CD14-positive monocyte (primary cell): ENCODE measurements at regions not wholly inside any gene's neighbourhood (a gene's known extent, or its start where the extent isn't known, plus 50 kb on each side); places are given as distances from the start of the nearest gene placed in this dataset.

Experiments
- DNase-seq, 3 donors: peaks; one replicate each; pipeline ENCODE4 v3.0.0-alpha.2; 2011 to 2022
- H2AFZ ChIP-seq: 2 replicates; pipeline ENCODE4 v1.6.0; 2012; ENCODE audit warnings: mild to moderate bottlenecking, low read depth, low read length, inconsistent platforms; ENCODE audit not compliant: insufficient read depth, poor library complexity, severe bottlenecking
- H3K27ac ChIP-seq, 2 donors: 1 replicate in 1 of 2; 2 replicates in 1 of 2; pipeline ENCODE4 v1.5.1; 2012 to 2013; ENCODE audit warnings: low read length in 2 of 2, control low read depth in 1 of 2, inconsistent platforms in 1 of 2, low read depth in 1 of 2, mild to moderate bottlenecking in 1 of 2
- H3K27me3 ChIP-seq, 2 donors: one replicate each; pipeline versions ENCODE4 v1.6.0 to v1.6.1; 2011 to 2013; ENCODE audit warnings: low read length in 2 of 2; ENCODE audit not compliant: control insufficient read depth in 2 of 2, insufficient read depth in 2 of 2
- H3K36me3 ChIP-seq, 2 donors: replicated peaks in 1 of 2; 1 replicate in 1 of 2; 2 replicates in 1 of 2; pipeline versions ENCODE4 v1.5.1 to v1.6.1; 2012 to 2013; ENCODE audit warnings: low read length in 2 of 2, control low read depth in 1 of 2, inconsistent platforms in 1 of 2, mild to moderate bottlenecking in 1 of 2; ENCODE audit not compliant: insufficient read depth in 2 of 2, control insufficient read depth in 1 of 2
- H3K4me1 ChIP-seq, 2 donors: 1 replicate in 1 of 2; 2 replicates in 1 of 2; pipeline versions ENCODE4 v1.5.1 to v1.6.1; 2012 to 2013; ENCODE audit warnings: low read length in 2 of 2, control low read depth in 1 of 2, inconsistent platforms in 1 of 2, mild to moderate bottlenecking in 1 of 2, moderate library complexity in 1 of 2; ENCODE audit not compliant: insufficient read depth in 2 of 2, control insufficient read depth in 1 of 2
- H3K4me2 ChIP-seq: replicated peaks from 2 replicates; pipeline ENCODE3; 2012; ENCODE audit warnings: low read length, moderate library complexity, mild to moderate bottlenecking; ENCODE audit not compliant: poor library complexity, severe bottlenecking; ENCODE audit errors: extremely low read depth
- H3K4me3 ChIP-seq, 3 experiments: fragments of 200-600 bp in 1 of 3; sonication (generic) in 1 of 3; replicated peaks in 1 of 3; 1 replicate in 2 of 3; 2 replicates in 1 of 3; pipeline ENCODE4 v1.5.1; 2011 to 2013; ENCODE audit warnings: low read length in 3 of 3, mild to moderate bottlenecking in 3 of 3, control low read depth in 2 of 3, low read depth in 2 of 3, inconsistent platforms in 1 of 3, moderate library complexity in 1 of 3
- H3K79me2 ChIP-seq: 2 replicates; pipeline ENCODE4 v1.6.0; 2012; ENCODE audit warnings: mild to moderate bottlenecking, control low read depth, inconsistent platforms, low read length, moderate library complexity; ENCODE audit not compliant: insufficient read depth
- H3K9ac ChIP-seq: 2 replicates; pipeline ENCODE4 v1.6.0; 2017; ENCODE audit warnings: low read length, mild to moderate bottlenecking; ENCODE audit not compliant: insufficient read depth, poor library complexity, severe bottlenecking
- H3K9me3 ChIP-seq, 2 donors: replicated peaks in 1 of 2; 1 replicate in 1 of 2; 2 replicates in 1 of 2; pipeline versions ENCODE4 v1.5.1 to v1.6.1; 2012 to 2013; ENCODE audit warnings: low read length in 2 of 2, control low read depth in 1 of 2; ENCODE audit not compliant: control insufficient read depth in 1 of 2, insufficient read depth in 1 of 2
- H4K20me1 ChIP-seq: 2 replicates; pipeline ENCODE4 v1.6.0; 2012; ENCODE audit warnings: mild to moderate bottlenecking, low read length, control low read depth, moderate library complexity; ENCODE audit not compliant: insufficient read depth
- H3K27ac Mint-ChIP-seq, 7 donors: one replicate each; pipeline ENCODE4 v1.8.0; 2020; ENCODE audit warnings: mild to moderate bottlenecking in 7 of 7, mixed read lengths in 7 of 7, moderate library complexity in 6 of 7, inconsistent platforms in 2 of 7
- H3K27me3 Mint-ChIP-seq, 3 donors: one replicate each; pipeline ENCODE4 v1.8.0; 2021 to 2022; ENCODE audit warnings: low read depth in 3 of 3, mild to moderate bottlenecking in 3 of 3, mixed read lengths in 3 of 3, moderate library complexity in 3 of 3, inconsistent platforms in 1 of 3
- H3K36me3 Mint-ChIP-seq, 2 donors: one replicate each; pipeline ENCODE4 v1.8.0; 2020; ENCODE audit warnings: mixed read lengths in 2 of 2, inconsistent platforms in 1 of 2, mild to moderate bottlenecking in 1 of 2
- H3K4me1 Mint-ChIP-seq: one replicate; pipeline ENCODE4 v1.8.0; 2020; ENCODE audit warnings: mild to moderate bottlenecking, mixed read lengths
- H3K4me3 Mint-ChIP-seq, 2 donors: one replicate each; pipeline ENCODE4 v1.8.0; 2020; ENCODE audit warnings: mild to moderate bottlenecking in 2 of 2, mixed read lengths in 2 of 2, moderate library complexity in 1 of 2
- H3K9me3 Mint-ChIP-seq, 7 donors: one replicate each; pipeline ENCODE4 v1.8.0; 2020 to 2022; ENCODE audit warnings: mixed read lengths in 7 of 7, mild to moderate bottlenecking in 6 of 7, moderate library complexity in 6 of 7, inconsistent platforms in 2 of 7
- CTCF ChIP-seq: fragments of 200-600 bp; IDR thresholded peaks from one replicate; pipeline ENCODE4 v1.8.0; 2022; ENCODE audit warnings: antibody characterized with exemption, mild to moderate bottlenecking
- intact Hi-C, 2 donors: fragments of 100-400 bp; cut with micrococcal nuclease; formaldehyde crosslinking; loops; one replicate each; pipeline versions ENCODE4 v1.15.0 to v1.15.1; 2023

DNA sequence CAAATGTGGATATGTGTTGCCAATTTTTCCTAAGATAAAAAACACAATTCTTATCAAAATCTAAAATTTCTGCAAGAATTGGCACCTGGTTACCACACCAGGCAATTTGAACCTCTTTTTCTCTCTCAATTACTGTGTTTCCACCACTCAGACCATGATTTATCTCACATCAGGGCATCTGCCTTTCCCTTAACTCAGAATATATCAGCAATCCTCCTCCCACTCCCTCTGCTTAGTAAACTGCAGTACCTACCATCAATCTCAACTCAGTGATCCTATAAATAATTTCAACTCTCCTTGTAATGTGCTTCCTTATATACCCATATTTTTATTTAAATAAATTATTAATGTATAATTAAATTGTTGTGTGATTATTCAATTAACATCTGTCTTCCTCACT is 212.3 kb upstream of the PCDH15 start:
- Histone ChIP-seq H3K36me3 (no peaks in the 10 kb centered on the region), H3K4me1 (no peaks in the 10 kb centered on the region), H3K9ac (no peak overlapping the region), H4K20me1 (no peaks in the 10 kb centered on the region), H3K27ac (no peak overlapping the region), H3K79me2 (no peaks in the 10 kb centered on the region), H3K4me3 (no peak overlapping the region), H3K9me3 (no peaks in the 10 kb centered on the region), H3K4me2 (no peak overlapping the region), H3K27me3 (no peaks in the 10 kb centered on the region), H2AFZ (no peak overlapping the region)
- intact Hi-C loops = no loop called here
- no peaks in the 10 kb centered on the region for H3K27me3 Mint-ChIP-seq
- H3K9me3 Mint-ChIP-seq = no peaks in the 10 kb centered on the region
- TF ChIP-seq CTCF = no peak
- DNase-seq = no peak
- no peaks in the 10 kb centered on the region for H3K4me1 Mint-ChIP-seq
- no peak overlapping the region for H3K27ac Mint-ChIP-seq
- no peak overlapping the region for H3K4me3 Mint-ChIP-seq
- no peaks in the 10 kb centered on the region for H3K36me3 Mint-ChIP-seq

GRCh38 chr10:55002420-55002819 is 201.4 kb upstream of the PCDH15 start:
- no peaks in the 10 kb centered on the region for H3K36me3 Mint-ChIP-seq
- H3K9me3 ChIP-seq = peaks cover 0 to 10% of the 10 kb centered on the region in 2 donors
- H3K4me1 ChIP-seq = no peaks in the 10 kb centered on the region
- no peaks in the 10 kb centered on the region for H4K20me1 ChIP-seq
- no peaks in the 10 kb centered on the region for H3K27me3 Mint-ChIP-seq
- H3K4me3 ChIP-seq = no peak overlapping the region
- no peak overlapping the region for H2AFZ ChIP-seq
- H3K27ac Mint-ChIP-seq = no peak overlapping the region
- H3K36me3 ChIP-seq = no peaks in the 10 kb centered on the region
- H3K27ac ChIP-seq = no peak overlapping the region
- no peaks in the 10 kb centered on the region for H3K4me1 Mint-ChIP-seq
- no peak overlapping the region for H3K4me3 Mint-ChIP-seq
- DNase-seq = no peak
- H3K4me2 ChIP-seq = no peak overlapping the region
- H3K9ac ChIP-seq = no peak overlapping the region
- no peaks in the 10 kb centered on the region for H3K27me3 ChIP-seq
- H3K79me2 ChIP-seq = no peaks in the 10 kb centered on the region
- intact Hi-C loops = no loop called here
- H3K9me3 Mint-ChIP-seq = peaks cover 0 to 11% (median 4%) of the 10 kb centered on the region in 7 donors
- TF ChIP-seq CTCF = no peak
